H1 (cell line): ENCODE measurements at regions not wholly inside any gene's neighbourhood (a gene's known extent, or its start where the extent isn't known, plus 50 kb on each side); places are given as distances from the start of the nearest gene placed in this dataset.

Experiments used
- CTCF ChIA-PET: fragments of 300-600 bp; sonication (Branson Sonifier 250); formaldehyde crosslinking; loops from one replicate; lab custom pipeline; 2021; ENCODE audit not compliant: partially characterized antibody; lab: Charles Lee
- POLR2A ChIA-PET: fragments of 300-600 bp; sonication (Branson Sonifier 250); formaldehyde crosslinking; loops from one replicate; lab custom pipeline; 2021; ENCODE audit warnings: inconsistent platforms; ENCODE audit not compliant: partially characterized antibody; lab: Charles Lee
- DNase-seq, 2 experiments: peaks; one replicate each; pipeline versions ENCODE4 v3.0.0 to v3.0.0-alpha.2; 2010 to 2022; ENCODE audit warnings: low spot score in 2 of 2, low read depth in 1 of 2, mixed read lengths in 1 of 2
- FAIRE-seq: peaks from 2 replicates; lab custom pipeline; 2011; peaks lifted over from hg19 to GRCh38; lab: Jason Lieb, UNC
- H2AFZ ChIP-seq: 2 replicates; pipeline ENCODE4 v1.8.1; 2012; ENCODE audit warnings: low read length, inconsistent platforms
- H2AK5ac ChIP-seq: 2 replicates; pipeline ENCODE4 v1.6.1; 2013; ENCODE audit warnings: low read depth, low read length
- H2BK120ac ChIP-seq: replicated peaks from 2 replicates; pipeline ENCODE3; 2013; ENCODE audit warnings: low read depth, low read length, inconsistent platforms
- H2BK12ac ChIP-seq: 2 replicates; pipeline ENCODE4 v1.6.1; 2013; ENCODE audit warnings: low read depth, low read length
- H2BK15ac ChIP-seq: 2 replicates; pipeline ENCODE4 v1.6.1; 2013; ENCODE audit warnings: low read length
- H2BK20ac ChIP-seq: 2 replicates; pipeline ENCODE4 v1.6.1; 2013; ENCODE audit warnings: low read length
- H2BK5ac ChIP-seq: 2 replicates; pipeline ENCODE4 v1.6.1; 2013; ENCODE audit warnings: low read depth, low read length
- H3K14ac ChIP-seq: 2 replicates; pipeline ENCODE4 v1.6.1; 2013; ENCODE audit warnings: inconsistent platforms; ENCODE audit not compliant: insufficient read length
- H3K18ac ChIP-seq: 2 replicates; pipeline ENCODE4 v1.6.1; 2013; ENCODE audit warnings: low read length; ENCODE audit errors: extremely low read depth
- H3K23ac ChIP-seq: 2 replicates; pipeline ENCODE4 v1.6.1; 2013; ENCODE audit warnings: inconsistent platforms; ENCODE audit not compliant: insufficient read length
- H3K23me2 ChIP-seq: 2 replicates; pipeline ENCODE4 v1.6.1; 2013; ENCODE audit warnings: low read depth, low read length
- H3K27ac ChIP-seq: 2 replicates; pipeline ENCODE4 v1.6.1; 2011; ENCODE audit warnings: low read depth, low read length, inconsistent platforms
- H3K27me3 ChIP-seq, 4 experiments: replicated peaks in 1 of 4; 1 replicate in 1 of 4; 2 replicates in 3 of 4; pipeline versions ENCODE4 v1.6.1 to v1.8.1; 2011 to 2013; ENCODE audit warnings: low read length in 3 of 4, mild to moderate bottlenecking in 3 of 4, inconsistent platforms in 2 of 4, mixed read lengths in 2 of 4, moderate library complexity in 1 of 4; ENCODE audit not compliant: control insufficient read depth in 3 of 4, insufficient read depth in 3 of 4; ENCODE audit errors: extremely low read depth in 1 of 4
- H3K36me3 ChIP-seq, 4 experiments: 2 replicates each; pipeline versions ENCODE4 v1.6.1 to v1.8.1; 2011 to 2013; ENCODE audit warnings: mild to moderate bottlenecking in 4 of 4, low read length in 3 of 4, moderate library complexity in 2 of 4, control low read depth in 1 of 4, inconsistent platforms in 1 of 4; ENCODE audit not compliant: insufficient read depth in 4 of 4, control insufficient read depth in 2 of 4
- H3K4ac ChIP-seq: replicated peaks from 2 replicates; pipeline ENCODE3; 2013; ENCODE audit warnings: low read length, low read depth, mixed read lengths, inconsistent platforms; ENCODE audit not compliant: insufficient read length
- H3K4me1 ChIP-seq, 4 experiments: replicated peaks in 1 of 4; 1 replicate in 1 of 4; 2 replicates in 3 of 4; pipeline versions ENCODE4 v1.6.1 to v1.8.1; 2011 to 2013; ENCODE audit warnings: low read length in 3 of 4, inconsistent platforms in 2 of 4, mixed read lengths in 1 of 4; ENCODE audit not compliant: insufficient read depth in 4 of 4, control insufficient read depth in 3 of 4
- H3K4me2 ChIP-seq, 2 experiments: 2 replicates each; pipeline versions ENCODE4 v1.6.1 to v1.8.1; 2011 to 2013; ENCODE audit warnings: low read depth in 2 of 2, low read length in 2 of 2, control low read depth in 1 of 2, inconsistent platforms in 1 of 2, mild to moderate bottlenecking in 1 of 2; ENCODE audit not compliant: insufficient read depth in 1 of 2
- H3K4me3 ChIP-seq, 4 experiments: fragments of 200-600, 300-600 bp in 1 of 4; sonication (generic), shearing (Covaris generic), sonication (Bioruptor Twin) in 1 of 4; 2 replicates each; pipeline versions ENCODE4 v1.5.1 to v1.8.1; 2011 to 2016; ENCODE audit warnings: low read length in 4 of 4, low read depth in 3 of 4, control low read depth in 2 of 4, inconsistent platforms in 2 of 4, mild to moderate bottlenecking in 2 of 4, mixed read lengths in 1 of 4, moderate library complexity in 1 of 4; ENCODE audit not compliant: insufficient read depth in 2 of 4; ENCODE audit errors: extremely low read depth in 1 of 4
- H3K56ac ChIP-seq: replicated peaks from 2 replicates; pipeline ENCODE3; 2013; ENCODE audit warnings: low read depth, mild to moderate bottlenecking, mixed read lengths, low read length, inconsistent platforms; ENCODE audit not compliant: insufficient read length
- H3K79me1 ChIP-seq: 2 replicates; pipeline ENCODE4 v1.6.1; 2013; ENCODE audit warnings: low read depth, low read length, control low read depth
- H3K79me2 ChIP-seq, 2 experiments: 2 replicates each; pipeline versions ENCODE4 v1.6.1 to v1.8.1; 2012 to 2013; ENCODE audit warnings: low read length in 2 of 2, mild to moderate bottlenecking in 2 of 2, inconsistent platforms in 1 of 2; ENCODE audit not compliant: insufficient read depth in 2 of 2, control insufficient read depth in 1 of 2
- H3K9ac ChIP-seq, 4 experiments: replicated peaks in 1 of 4; 1 replicate in 1 of 4; 2 replicates in 3 of 4; pipeline versions ENCODE4 v1.6.1 to v1.8.1; 2011 to 2013; ENCODE audit warnings: low read depth in 3 of 4, low read length in 3 of 4, control low read depth in 2 of 4, mild to moderate bottlenecking in 2 of 4, moderate library complexity in 2 of 4, inconsistent platforms in 1 of 4; ENCODE audit errors: extremely low read depth in 1 of 4
- H3K9me3 ChIP-seq, 2 experiments: 2 replicates each; pipeline versions ENCODE4 v1.6.1 to v1.8.1; 2012 to 2013; ENCODE audit warnings: mild to moderate bottlenecking in 2 of 2, moderate library complexity in 2 of 2, control low read depth in 1 of 2, inconsistent platforms in 1 of 2, low read depth in 1 of 2, low read length in 1 of 2, mixed read lengths in 1 of 2; ENCODE audit not compliant: insufficient read depth in 2 of 2
- H4K20me1 ChIP-seq, 2 experiments: replicated peaks in 1 of 2; 2 replicates each; pipeline versions ENCODE3 to v1.8.1; 2011 to 2013; ENCODE audit warnings: inconsistent platforms in 2 of 2, low read length in 2 of 2, mild to moderate bottlenecking in 1 of 2; ENCODE audit not compliant: insufficient read depth in 2 of 2, control insufficient read depth in 1 of 2
- H4K5ac ChIP-seq: 2 replicates; pipeline ENCODE4 v1.6.1; 2013; ENCODE audit warnings: low read length, low read depth, mixed read lengths, inconsistent platforms; ENCODE audit not compliant: insufficient read length
- H4K8ac ChIP-seq: 2 replicates; pipeline ENCODE4 v1.8.0; 2013; ENCODE audit warnings: mild to moderate bottlenecking, moderate library complexity, low read length, inconsistent platforms; ENCODE audit not compliant: insufficient read depth; ENCODE audit errors: extremely low read depth
- H4K91ac ChIP-seq: replicated peaks from 2 replicates; pipeline ENCODE3; 2013; ENCODE audit warnings: low read length, mixed read lengths, inconsistent platforms; ENCODE audit not compliant: insufficient read length
- BRCA1 ChIP-seq: IDR thresholded peaks from 2 replicates; pipeline ENCODE4 v1.6.1; 2012; ENCODE audit warnings: low read depth, low read length, improper control_type of control experiment
- EZH2 ChIP-seq: fragments of 200-600 bp; sonication (generic); IDR thresholded peaks from 2 replicates; pipeline ENCODE4 v1.7.1; 2012; ENCODE audit warnings: low read depth, mild to moderate bottlenecking, moderate library complexity, low read length, inconsistent platforms; ENCODE audit not compliant: severe bottlenecking
- GABPA ChIP-seq: IDR thresholded peaks from 2 replicates; pipeline ENCODE4 v1.6.1; 2011; ENCODE audit warnings: mild to moderate bottlenecking, low read length, moderate library complexity, borderline replicate concordance; ENCODE audit not compliant: insufficient read depth
- GTF2F1 ChIP-seq: IDR thresholded peaks from 2 replicates; pipeline ENCODE4 v1.6.1; 2012; ENCODE audit warnings: low read depth, low read length, improper control_type of control experiment, borderline replicate concordance
- JUN ChIP-seq: IDR thresholded peaks from 2 replicates; pipeline ENCODE4 v1.6.1; 2011; ENCODE audit warnings: low read depth, mild to moderate bottlenecking, improper control_type of control experiment, low read length
- KDM4A ChIP-seq: IDR thresholded peaks from one replicate; pipeline ENCODE4 v1.7.1; 2012; ENCODE audit warnings: low read depth, mild to moderate bottlenecking, moderate library complexity, low read length, inconsistent platforms; ENCODE audit not compliant: severe bottlenecking
- NRF1 ChIP-seq: IDR thresholded peaks from 2 replicates; pipeline ENCODE4 v1.6.1; 2011; ENCODE audit warnings: mild to moderate bottlenecking, low read depth, low read length, improper control_type of control experiment
- TAF7 ChIP-seq: optimal IDR thresholded peaks from 2 replicates; pipeline ENCODE3; 2011; ENCODE audit warnings: low read depth, mild to moderate bottlenecking, inconsistent platforms, low read length, moderate library complexity, borderline replicate concordance
- WGBS, 2 experiments: shearing (Covaris generic) in 1 of 2; methylation state at CpG; one replicate each; pipeline versions ENCODE4 v1.1.6 to v1.1.7; 2013 to 2015; ENCODE audit warnings: low lambda C conversion rate in 2 of 2, mixed read lengths in 2 of 2, inconsistent platforms in 1 of 2, low coverage in 1 of 2, missing lambda C conversion rate in 1 of 2; ENCODE audit not compliant: insufficient replicate concordance in 2 of 2, insufficient coverage in 1 of 2, insufficient read length in 1 of 2; ENCODE audit errors: extremely low coverage in 1 of 2, missing lambda C conversion rate in 1 of 2; 5-methylcytosine and 5-hydroxymethylcytosine counted together

- Histone ChIP-seq H2AK5ac (no peak overlapping the region), H3K56ac (no peak overlapping the region), H3K79me2 (no peaks in the 10 kb centered on the region), H2BK5ac (no peak overlapping the region), H3K9ac (no peak overlapping the region), H3K4me1 (no peaks in the 10 kb centered on the region), H3K9me3 (peaks cover 2 to 9% of the 10 kb centered on the region in 2 experiments; a peak in 1 of 4 replicates), H4K5ac (no peak overlapping the region), H3K27me3 (no peaks in the 10 kb centered on the region), H2BK120ac (no peak overlapping the region), H2AFZ (no peak overlapping the region), H3K14ac (no peak overlapping the region), H2BK20ac (no peak overlapping the region), H3K18ac (no peak overlapping the region), H4K20me1 (no peaks in the 10 kb centered on the region), H3K79me1 (no peaks in the 10 kb centered on the region), H3K36me3 (no peaks in the 10 kb centered on the region), H4K8ac (no peak overlapping the region), H3K27ac (no peak overlapping the region), H3K23me2 (no peaks in the 10 kb centered on the region), H4K91ac (no peak overlapping the region), H3K23ac (no peak overlapping the region), H3K4ac (no peak overlapping the region), H3K4me3 (no peak overlapping the region), H2BK15ac (no peak overlapping the region), H3K4me2 (no peak overlapping the region), H2BK12ac (no peak overlapping the region)
- CTCF ChIA-PET = interaction anchor here (0.7 to 2.4 kb wide), 3 partner anchors 8 to 191 kb away, joined by 3 to 7 read pairs (median 5); no protein-coding TSS in a partner anchor
- no peak for DNase-seq
- no peak for FAIRE-seq
- 89% methylated on average over 6 of the region's 6 CpGs; no CpG with 5 or more reads in 1 of the 2 experiments for WGBS, 2 experiments
- POLR2A ChIA-PET = no interaction called here
- no peak for TF ChIP-seq KDM4A
- TF ChIP-seq BRCA1 = no peak
- TF ChIP-seq TAF7 = no peak
- no peak for TF ChIP-seq NRF1
- TF ChIP-seq JUN = no peak
- no peak for TF ChIP-seq GABPA
- TF ChIP-seq EZH2 = no peak
- no peak for TF ChIP-seq GTF2F1
- TF ChIP-seq, all 59 proteins: peak for 0
These were observed 71.1 kb upstream of the DGKG start for GRCh38 chr3:186432944-186433732.
